GM12892 (cell line): ENCODE measurements at regions not wholly inside any gene's neighbourhood (a gene's known extent, or its start where the extent isn't known, plus 50 kb on each side); places are given as distances from the start of the nearest gene placed in this dataset.

Experiments
- POLR2A ChIP-seq: IDR thresholded peaks from 2 replicates; pipeline ENCODE4 v1.6.1; 2011; ENCODE audit warnings: low read depth, low read length, control low read depth
- POLR2AphosphoS5 ChIP-seq: IDR thresholded peaks from 2 replicates; pipeline ENCODE4 v1.6.1; 2011; ENCODE audit warnings: low read depth, low read length, control low read depth
- TAF1 ChIP-seq: IDR thresholded peaks from 2 replicates; pipeline ENCODE4 v1.6.1; 2011; ENCODE audit warnings: low read depth, mild to moderate bottlenecking, control low read depth, low read length, borderline replicate concordance

DNA sequence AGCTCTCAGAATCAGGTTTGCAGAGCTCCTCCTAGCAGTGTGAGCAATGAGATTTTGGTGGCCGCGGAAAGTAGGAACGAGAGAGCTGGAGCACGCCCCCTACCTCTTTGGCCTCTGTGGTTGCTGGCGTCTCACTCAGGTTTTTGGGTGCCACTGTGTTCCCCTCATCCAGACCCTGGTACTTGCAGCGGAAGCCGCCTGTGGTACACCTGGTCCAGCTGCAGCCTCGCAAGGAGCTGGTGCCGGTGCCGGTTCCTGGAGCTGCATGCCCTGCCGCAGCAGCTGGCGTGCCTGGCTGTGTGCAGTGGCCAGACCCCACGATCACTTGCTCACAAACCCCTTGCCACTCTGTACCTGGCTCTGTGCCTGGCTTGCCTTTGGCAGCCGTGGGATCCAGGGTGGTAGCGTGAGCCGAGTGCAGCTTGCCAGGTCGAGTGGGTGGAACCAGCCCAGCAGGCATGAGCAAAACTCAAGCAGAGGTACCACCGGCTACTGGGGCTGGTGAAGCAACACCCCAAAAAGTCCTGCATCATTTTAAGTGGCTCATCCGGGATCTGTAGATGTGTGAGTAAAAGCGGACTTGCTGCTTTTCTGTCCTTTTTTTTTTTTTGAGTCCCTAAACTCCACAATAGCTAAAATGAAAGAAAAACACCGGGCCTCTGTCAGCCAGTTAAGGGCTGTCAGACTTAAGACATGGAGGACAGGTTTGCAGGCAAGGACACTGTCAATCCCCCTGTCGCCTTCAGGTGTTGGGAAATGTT is 844.9 kb downstream of the KCNT2 start:
- no peak for TF ChIP-seq POLR2AphosphoS5
- TF ChIP-seq POLR2A: no peak
- no peak for TF ChIP-seq TAF1
